Glutamatergic neuron (in vitro differentiated cells): ENCODE measurements at regions not wholly inside any gene's neighbourhood (a gene's known extent, or its start where the extent isn't known, plus 50 kb on each side); places are given as distances from the start of the nearest gene placed in this dataset.
"Not testable (repeated sequence)": the region's sequence is repeated elsewhere in the genome, so short reads cannot be mapped to it uniquely, and the experiment has no call there.

Experiments
- DNase-seq: peaks from one replicate; pipeline ENCODE4 v3.0.0; 2022
- H3K27ac Mint-ChIP-seq: one replicate; pipeline ENCODE4 v1.8.0; 2020; ENCODE audit warnings: mild to moderate bottlenecking, mixed read lengths, inconsistent platforms; ENCODE audit not compliant: unreplicated experiment
- H3K27me3 Mint-ChIP-seq: one replicate; pipeline ENCODE4 v1.8.0; 2020; ENCODE audit warnings: mild to moderate bottlenecking, moderate library complexity, mixed read lengths, inconsistent platforms; ENCODE audit not compliant: unreplicated experiment
- H3K36me3 Mint-ChIP-seq: one replicate; pipeline ENCODE4 v1.8.0; 2020; ENCODE audit warnings: mild to moderate bottlenecking, mixed read lengths, inconsistent platforms; ENCODE audit not compliant: unreplicated experiment
- H3K4me1 Mint-ChIP-seq: one replicate; pipeline ENCODE4 v1.8.0; 2020; ENCODE audit warnings: mild to moderate bottlenecking, low read depth, mixed read lengths, inconsistent platforms; ENCODE audit not compliant: unreplicated experiment
- H3K4me3 Mint-ChIP-seq: one replicate; pipeline ENCODE4 v1.8.0; 2020; ENCODE audit warnings: mild to moderate bottlenecking, mixed read lengths, inconsistent platforms; ENCODE audit not compliant: unreplicated experiment
- H3K9me3 Mint-ChIP-seq: one replicate; pipeline ENCODE4 v1.8.0; 2020; ENCODE audit warnings: mild to moderate bottlenecking, moderate library complexity, mixed read lengths, inconsistent platforms; ENCODE audit not compliant: unreplicated experiment
- TF ChIP-seq, protein P1 (sequence below): fragments of 200-600 bp; sonication (generic); IDR thresholded peaks from one replicate; pipeline ENCODE4 v1.5.0; 2021; ENCODE audit not compliant: partially characterized antibody, unreplicated experiment

DNA sequence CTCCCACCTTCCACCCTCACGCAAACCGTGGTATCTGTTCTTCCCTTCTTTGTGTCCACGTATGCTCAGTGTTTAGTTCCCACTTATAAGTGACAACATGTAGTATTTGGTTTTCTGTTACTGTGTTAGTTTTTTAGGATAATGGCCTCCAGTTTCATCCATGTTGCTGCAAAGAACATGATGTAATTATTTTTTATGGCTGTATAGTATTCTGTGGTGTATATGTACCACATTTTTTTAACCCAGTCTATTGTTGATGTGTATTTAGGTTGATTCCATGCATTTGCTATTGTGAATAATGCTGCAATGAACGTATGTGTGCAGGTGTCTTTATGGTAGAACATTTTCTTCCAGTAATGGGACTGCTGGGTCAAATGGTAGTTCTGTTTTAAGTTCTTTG, 228.1 kb downstream of the FBXO8 start:
- Mint-ChIP-seq H3K27me3 (peaks cover 2% of the 10 kb centered on the region), H3K36me3 (no peaks in the 10 kb centered on the region), H3K27ac (no peak overlapping the region), H3K9me3 (peaks cover 1% of the 10 kb centered on the region), H3K4me1 (no peaks in the 10 kb centered on the region), H3K4me3 (no peak overlapping the region)
- DNase-seq, result no peak
- TF ChIP-seq, protein P1, sequence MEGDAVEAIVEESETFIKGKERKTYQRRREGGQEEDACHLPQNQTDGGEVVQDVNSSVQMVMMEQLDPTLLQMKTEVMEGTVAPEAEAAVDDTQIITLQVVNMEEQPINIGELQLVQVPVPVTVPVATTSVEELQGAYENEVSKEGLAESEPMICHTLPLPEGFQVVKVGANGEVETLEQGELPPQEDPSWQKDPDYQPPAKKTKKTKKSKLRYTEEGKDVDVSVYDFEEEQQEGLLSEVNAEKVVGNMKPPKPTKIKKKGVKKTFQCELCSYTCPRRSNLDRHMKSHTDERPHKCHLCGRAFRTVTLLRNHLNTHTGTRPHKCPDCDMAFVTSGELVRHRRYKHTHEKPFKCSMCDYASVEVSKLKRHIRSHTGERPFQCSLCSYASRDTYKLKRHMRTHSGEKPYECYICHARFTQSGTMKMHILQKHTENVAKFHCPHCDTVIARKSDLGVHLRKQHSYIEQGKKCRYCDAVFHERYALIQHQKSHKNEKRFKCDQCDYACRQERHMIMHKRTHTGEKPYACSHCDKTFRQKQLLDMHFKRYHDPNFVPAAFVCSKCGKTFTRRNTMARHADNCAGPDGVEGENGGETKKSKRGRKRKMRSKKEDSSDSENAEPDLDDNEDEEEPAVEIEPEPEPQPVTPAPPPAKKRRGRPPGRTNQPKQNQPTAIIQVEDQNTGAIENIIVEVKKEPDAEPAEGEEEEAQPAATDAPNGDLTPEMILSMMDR, result no peak

DNA sequence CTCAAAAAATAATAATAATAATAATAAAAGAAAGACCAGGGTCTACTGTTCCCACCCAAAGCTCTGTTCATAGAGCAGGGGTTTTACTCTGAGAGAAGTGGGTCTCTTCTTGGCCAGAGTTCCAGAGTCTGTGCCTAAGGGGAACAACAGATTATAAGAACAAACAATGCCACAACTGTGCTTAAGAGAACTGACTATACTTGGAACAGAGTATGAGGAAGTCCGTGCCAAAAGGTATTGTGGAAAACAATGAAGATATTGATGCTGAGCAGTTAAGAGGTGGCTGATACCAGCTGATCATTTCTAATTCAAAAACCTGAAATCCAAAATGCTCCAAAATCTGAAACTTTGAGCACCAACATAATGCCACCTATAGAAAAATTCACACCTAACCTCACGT, 229.6 kb downstream of the FBXO8 start:
- no peak for DNase-seq
- Mint-ChIP-seq H3K27ac (no peak overlapping the region), H3K27me3 (peaks cover 2% of the 10 kb centered on the region)

DNA sequence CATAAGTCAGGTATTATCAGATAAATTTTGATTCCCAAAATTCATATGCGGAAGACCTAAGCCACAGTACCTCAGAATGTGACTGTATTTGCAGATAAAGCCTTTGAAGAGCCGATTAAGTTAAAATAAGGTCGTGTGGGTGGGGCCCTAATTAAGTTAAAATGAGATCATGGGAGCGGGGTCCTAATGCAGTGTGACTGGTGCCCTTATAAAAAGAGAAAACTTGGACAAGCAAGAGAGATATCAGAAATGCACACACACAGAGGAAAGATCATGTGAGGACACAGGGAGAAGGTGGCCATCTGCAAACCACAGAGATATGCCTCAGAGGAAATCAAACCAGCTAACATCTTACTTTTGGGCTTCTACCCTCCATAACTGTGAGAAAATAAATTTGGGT, 236.1 kb downstream of the FBXO8 start:
- H3K4me3 Mint-ChIP-seq, result no peak overlapping the region
- H3K27me3 Mint-ChIP-seq, result peaks cover 2% of the 10 kb centered on the region
- H3K36me3 Mint-ChIP-seq, result no peaks in the 10 kb centered on the region
- TF ChIP-seq, protein P1, result no peak
- H3K9me3 Mint-ChIP-seq, result peaks cover 1% of the 10 kb centered on the region
- H3K4me1 Mint-ChIP-seq, result no peaks in the 10 kb centered on the region
- H3K27ac Mint-ChIP-seq, result no peak overlapping the region
- no peak for DNase-seq

More for the DNA sequence above, 229.6 kb downstream of the FBXO8 start:
- H3K4me3 Mint-ChIP-seq, result no peak overlapping the region
- H3K4me1 Mint-ChIP-seq, result no peaks in the 10 kb centered on the region
- peaks cover 1% of the 10 kb centered on the region for H3K9me3 Mint-ChIP-seq
- TF ChIP-seq, protein P1, result no peak
- H3K36me3 Mint-ChIP-seq, result no peaks in the 10 kb centered on the region

DNA sequence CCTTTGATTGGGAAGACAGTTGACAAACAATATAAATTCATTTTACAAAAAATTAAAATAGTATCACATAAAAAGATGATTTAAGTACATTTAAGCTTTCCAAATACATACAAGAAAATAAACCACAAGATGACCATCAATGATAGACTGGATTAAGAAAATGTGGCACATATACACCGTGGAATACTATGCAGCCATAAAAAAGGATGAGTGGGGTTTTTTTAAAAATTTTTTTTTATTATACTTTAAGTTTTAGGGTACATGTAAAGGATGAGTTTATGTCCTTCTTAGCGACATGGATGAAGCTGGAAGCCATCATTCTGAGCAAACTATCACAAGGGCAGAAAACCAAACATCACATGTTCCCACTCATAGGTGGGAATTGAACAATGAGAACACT, 237.6 kb downstream of the FBXO8 start:
- not testable (repeated sequence) for H3K9me3 Mint-ChIP-seq, DNase-seq, H3K27ac Mint-ChIP-seq, H3K27me3 Mint-ChIP-seq, H3K4me1 Mint-ChIP-seq, H3K4me3 Mint-ChIP-seq, H3K36me3 Mint-ChIP-seq

DNA sequence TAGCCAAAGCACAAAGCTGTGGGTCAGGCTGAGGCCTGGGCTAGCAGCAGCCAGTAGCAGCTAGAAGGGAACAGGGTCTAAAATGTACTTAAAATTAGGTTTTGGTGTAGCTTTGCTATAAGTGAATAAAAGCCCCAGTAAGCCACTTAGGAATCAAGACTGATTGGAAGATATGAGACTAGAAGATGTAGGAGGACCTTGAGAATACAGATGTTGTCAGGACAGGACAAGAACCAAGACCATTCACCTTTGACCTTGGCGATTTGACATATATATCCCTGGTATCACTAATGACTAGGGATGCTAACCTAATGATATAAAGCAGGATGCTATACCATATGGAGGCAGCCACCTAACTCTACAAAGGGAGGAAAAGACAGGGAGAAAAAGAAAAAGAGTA, 238.1 kb downstream of the FBXO8 start:
- H3K27me3 Mint-ChIP-seq, result no peaks in the 10 kb centered on the region

More for the DNA sequence above, 238.1 kb downstream of the FBXO8 start:
- Mint-ChIP-seq H3K9me3 (peaks cover 1% of the 10 kb centered on the region), H3K4me1 (peaks cover 7% of the 10 kb centered on the region), H3K27ac (no peak overlapping the region), H3K4me3 (no peak overlapping the region), H3K36me3 (no peaks in the 10 kb centered on the region)
- TF ChIP-seq, protein P1, result no peak
- DNase-seq, result no peak
